NCI-H82 (cell line): ENCODE measurements at regions not wholly inside any gene's neighbourhood (a gene's known extent, or its start where the extent isn't known, plus 50 kb on each side); places are given as distances from the start of the nearest gene placed in this dataset.

ENCODE experiments used
- DNase-seq: peaks from one replicate; lab custom pipeline; 2025; lab: John Stamatoyannopoulos, UW

GRCh38 chr11:92659793-92660192 is 309.7 kb upstream of the MTNR1B start:
- no peak for DNase-seq

- no peak for DNase-seq
These were observed 306.7 kb upstream of the MTNR1B start for GRCh38 chr11:92662601-92663360.

- no peak for DNase-seq
These were observed 305.9 kb upstream of the MTNR1B start for GRCh38 chr11:92663539-92663938.

DNA sequence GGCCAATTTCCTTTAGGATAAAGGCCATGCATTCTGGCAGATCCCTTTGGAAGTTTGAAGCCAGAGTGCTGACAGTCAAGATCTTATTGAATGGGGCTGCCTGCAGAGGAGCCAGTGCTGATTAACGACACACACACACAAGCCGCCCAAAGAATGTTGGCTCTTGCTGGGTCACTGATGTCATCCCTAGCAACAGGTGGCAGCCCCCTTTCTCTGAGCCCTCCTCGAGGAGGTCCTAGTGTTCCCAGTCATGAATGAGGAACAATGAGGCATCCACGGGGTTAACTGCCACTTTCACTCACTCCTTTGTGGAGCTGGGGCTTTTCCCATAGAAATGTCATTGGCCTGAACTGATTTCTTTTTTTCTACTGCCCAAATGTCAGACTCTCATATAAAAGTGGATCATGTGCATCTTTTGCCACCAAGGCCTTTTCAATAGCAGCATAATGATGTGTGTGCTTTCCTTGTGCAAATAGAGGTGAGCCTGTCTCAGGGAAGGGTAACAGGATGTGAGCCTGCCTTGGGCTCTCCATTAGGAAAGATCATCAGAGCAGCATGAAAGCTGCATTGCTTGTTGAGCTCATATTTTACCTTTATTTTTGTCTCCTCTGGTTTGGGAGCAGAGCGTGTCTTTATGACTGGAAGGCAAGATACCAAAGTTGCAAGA is 301.8 kb upstream of the MTNR1B start:
- no peak for DNase-seq

DNA sequence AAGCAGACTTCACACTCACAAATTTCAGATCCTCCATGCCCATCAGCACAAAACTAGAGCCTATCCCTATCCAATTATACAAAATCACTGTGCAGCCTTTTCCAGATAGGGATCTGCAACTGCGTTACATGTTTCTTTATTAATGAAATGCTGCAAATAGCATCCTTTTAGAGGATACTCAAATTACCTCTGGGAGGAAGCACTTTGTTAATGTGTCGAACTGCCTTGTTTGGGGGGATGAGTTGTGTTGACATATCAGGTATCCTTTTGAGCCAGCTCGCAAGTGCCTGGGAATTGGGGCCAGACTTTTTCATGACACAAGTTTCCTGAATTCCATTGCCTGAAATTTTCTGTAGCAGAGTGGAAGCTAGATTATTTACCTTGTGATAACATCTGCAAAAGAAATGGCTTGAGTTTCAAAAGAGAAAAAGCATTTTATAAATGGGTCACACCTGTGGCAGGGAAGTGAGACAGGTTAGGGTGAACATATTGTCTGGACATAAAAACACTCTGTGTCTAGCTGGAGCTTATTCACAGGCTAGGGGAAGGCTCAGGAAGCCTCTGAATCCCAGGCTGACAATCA is 299.1 kb upstream of the MTNR1B start:
- DNase-seq = no peak

GRCh38 chr11:92671081-92671480 is 298.4 kb upstream of the MTNR1B start:
- no peak for DNase-seq

GRCh38 chr11:92675303-92675702 is 294.1 kb upstream of the MTNR1B start:
- DNase-seq = no peak

GRCh38 chr11:92675810-92676209 is 293.6 kb upstream of the MTNR1B start:
- DNase-seq = no peak

- no peak for DNase-seq
These were observed 291.3 kb upstream of the MTNR1B start for GRCh38 chr11:92678008-92678611.

DNA sequence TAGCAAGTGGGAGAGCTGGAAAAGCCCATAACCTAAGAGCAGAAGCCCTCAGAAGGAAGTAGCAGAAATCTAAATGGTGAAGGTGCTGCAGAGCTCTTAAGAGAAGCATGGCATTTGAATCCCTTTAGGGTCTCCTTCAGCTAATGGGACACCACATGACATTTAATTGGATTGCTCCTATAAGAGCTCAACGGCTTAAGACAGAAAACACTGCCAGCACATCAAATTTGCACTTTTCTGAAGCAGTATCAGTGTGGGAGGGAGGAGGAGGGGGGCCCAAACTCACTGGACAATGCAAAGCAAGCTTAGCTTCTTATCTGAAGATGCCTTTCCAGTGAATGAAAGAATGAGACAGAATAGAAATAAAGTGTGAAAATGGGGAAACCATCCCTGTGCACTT is 287.9 kb upstream of the MTNR1B start:
- peak; percentile 95 for DNase-seq

- peak; percentile 7 for DNase-seq
These were observed 287.3 kb upstream of the MTNR1B start for GRCh38 chr11:92682136-92682535.

GRCh38 chr11:92682952-92683351 is 286.5 kb upstream of the MTNR1B start:
- no peak for DNase-seq

DNA sequence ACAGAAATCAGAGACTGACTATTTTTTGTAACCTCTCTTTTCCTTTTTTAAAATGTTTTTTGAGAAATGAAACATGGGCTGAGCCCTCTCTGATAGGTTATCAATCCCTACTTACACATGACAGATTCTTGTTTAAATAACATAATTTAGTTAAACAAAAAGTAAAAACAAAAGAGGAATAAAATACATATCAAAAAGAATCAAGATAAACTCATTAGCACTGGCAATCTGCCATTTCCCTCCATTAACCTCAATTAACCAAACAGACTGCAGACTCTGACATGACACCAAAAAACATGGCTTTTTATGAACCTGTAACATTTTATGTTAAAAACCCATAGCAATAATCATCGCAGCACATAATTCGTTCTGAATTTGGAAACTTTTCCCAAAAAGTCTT is 284.4 kb upstream of the MTNR1B start:
- peak; percentile 15 for DNase-seq

DNA sequence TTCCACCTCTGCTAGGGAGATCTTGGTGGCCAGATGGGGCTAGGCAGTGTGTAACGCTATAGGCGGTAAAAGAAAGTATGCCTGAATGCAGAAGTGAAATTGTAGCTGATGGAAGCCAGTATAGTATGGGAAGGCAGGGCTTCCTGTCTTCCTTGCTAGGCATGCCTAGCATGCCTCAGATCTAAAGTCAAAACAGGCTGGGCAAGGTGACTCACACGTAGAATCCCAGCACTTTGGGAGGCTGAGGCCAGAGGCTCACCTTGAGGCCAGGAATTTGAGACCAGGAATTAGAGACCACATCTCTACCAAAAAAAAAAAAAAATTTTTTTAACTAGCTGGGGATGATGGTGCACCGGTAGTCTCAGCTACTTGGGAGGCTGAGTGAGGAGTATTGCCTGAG is 281.7 kb upstream of the MTNR1B start:
- no peak for DNase-seq

DNA sequence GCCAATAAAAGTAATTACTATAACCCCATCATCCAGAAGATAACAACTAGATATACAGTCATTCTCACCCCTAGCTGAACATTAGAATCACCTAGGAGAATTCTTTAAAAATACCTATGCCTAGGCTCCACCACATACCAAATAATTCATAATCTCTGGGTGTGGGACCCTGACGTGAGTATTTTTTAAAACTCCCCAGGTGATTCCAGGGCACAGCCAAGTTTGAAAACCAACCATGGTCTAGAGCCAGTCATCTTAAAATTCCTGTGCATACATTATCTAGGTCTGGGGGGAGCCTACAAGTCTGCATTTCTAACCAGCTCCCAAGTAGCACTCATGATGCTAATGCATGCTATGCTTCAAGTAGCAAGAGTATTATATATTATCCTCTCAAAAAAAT is 281.0 kb upstream of the MTNR1B start:
- no peak for DNase-seq

DNA sequence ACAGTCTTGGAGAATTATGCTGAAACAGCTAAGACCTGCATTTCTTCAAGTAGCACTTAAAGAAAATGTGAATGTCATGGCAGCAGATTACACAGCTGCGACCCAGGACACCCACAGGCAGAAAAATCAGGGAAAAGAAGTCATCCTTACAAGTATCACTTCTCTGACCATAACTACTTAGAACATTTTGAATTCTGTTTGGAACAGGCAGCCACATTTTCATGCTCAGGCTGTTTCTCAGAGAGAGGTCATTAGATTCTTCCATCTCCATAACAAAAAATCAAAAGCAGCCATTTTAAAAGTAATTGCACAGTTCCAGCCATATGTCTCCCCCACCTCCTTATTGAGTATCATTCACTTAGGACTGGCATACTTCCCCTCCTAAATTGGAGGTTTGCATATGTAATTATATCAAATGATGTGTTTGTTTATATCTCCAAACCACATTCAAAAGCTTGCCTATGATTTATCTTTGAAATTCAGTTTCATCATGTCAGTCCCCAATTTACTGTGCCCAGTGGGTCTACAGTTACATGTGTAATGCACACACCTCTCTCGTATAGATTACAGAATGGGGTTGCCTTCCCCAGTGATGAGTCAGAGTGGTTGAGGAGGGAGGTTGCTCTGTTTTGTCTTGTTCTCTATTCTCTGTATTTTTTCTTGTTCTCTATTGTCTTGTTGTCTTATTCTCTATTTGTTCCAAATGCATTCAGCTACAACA is 276.5 kb upstream of the MTNR1B start:
- no peak for DNase-seq

- DNase-seq = no peak
These were observed 273.4 kb upstream of the MTNR1B start for GRCh38 chr11:92696076-92696475.

- no peak for DNase-seq
These were observed 271.8 kb upstream of the MTNR1B start for GRCh38 chr11:92697461-92698312.

- DNase-seq = no peak
These were observed 270.7 kb upstream of the MTNR1B start for GRCh38 chr11:92698742-92699141.

DNA sequence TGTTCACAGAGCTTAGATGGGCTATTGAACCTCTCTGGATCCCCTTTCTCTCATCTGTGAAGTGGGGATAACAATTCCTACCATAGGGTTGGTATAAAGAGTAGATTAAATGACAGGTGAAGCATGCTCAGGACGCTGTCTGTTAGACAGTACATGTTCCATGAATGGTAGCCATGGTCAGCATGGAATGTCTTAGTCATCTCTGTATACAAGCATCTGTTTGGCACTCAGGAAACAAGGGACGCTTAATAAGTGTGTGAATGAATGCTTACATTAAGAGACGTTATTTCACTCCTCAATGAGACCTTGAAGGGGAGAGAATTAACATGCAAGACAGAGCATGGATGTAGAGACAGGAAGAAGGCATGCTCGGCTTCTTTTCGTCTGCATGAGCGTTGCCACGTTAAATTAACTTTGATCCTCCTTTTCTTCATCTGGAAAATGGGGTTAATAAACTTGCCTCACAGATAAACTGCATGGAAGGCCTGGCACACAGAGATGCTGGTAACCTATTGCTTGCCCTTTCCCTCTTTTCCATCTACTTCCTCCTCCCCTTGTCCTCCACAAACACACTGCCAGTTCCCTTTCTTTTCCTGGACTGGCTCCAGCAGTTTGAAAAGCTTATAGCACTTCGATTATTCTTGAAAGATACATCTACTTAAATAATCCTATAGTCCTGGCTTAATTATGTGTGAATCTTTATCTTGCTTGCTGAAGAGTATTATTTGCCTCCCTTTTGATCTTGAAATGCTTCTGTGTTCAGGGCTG is 267.2 kb upstream of the MTNR1B start:
- no peak for DNase-seq
